ENCODE measurements at regions not wholly inside any gene's neighbourhood (a gene's known extent, or its start where the extent isn't known, plus 50 kb on each side); places are given as distances from the start of the nearest gene placed in this dataset.

GRCh38 chr9:117546894-117547678 is 132.2 kb upstream of the ASTN2 start:
- DNase-seq: no peak
- TF ChIP-seq CTCF (IDR thresholded peaks at IDR 0.05; ENCODE audit: low read depth, low read length): no peak
- no peaks in the 10 kb centered on the region for H3K4me1 ChIP-seq
- no peaks in the 10 kb centered on the region for H3K36me3 ChIP-seq
- H3K27me3 ChIP-seq: no peaks in the 10 kb centered on the region
- peak overlapping the region; percentile 57 for H3K4me3 ChIP-seq (ENCODE audit: low read depth, low read length)
- no peaks in the 10 kb centered on the region for H3K9me3 ChIP-seq

GRCh38 chr9:117545846-117546245 is 131.0 kb upstream of the ASTN2 start:
- Histone ChIP-seq H3K4me1 (no peaks in the 10 kb centered on the region), H3K9me3 (no peaks in the 10 kb centered on the region), H3K27me3 (no peaks in the 10 kb centered on the region), H3K4me3 (ENCODE audit: low read depth, low read length) (no peak overlapping the region), H3K36me3 (no peaks in the 10 kb centered on the region)
- no peak for TF ChIP-seq CTCF (IDR thresholded peaks at IDR 0.05; ENCODE audit: low read depth, low read length)
- no peak for DNase-seq

- no peak for TF ChIP-seq CTCF (IDR thresholded peaks at IDR 0.05; ENCODE audit: low read depth, low read length)
- no peak for DNase-seq
- no peaks in the 10 kb centered on the region for H3K27me3 ChIP-seq
- H3K4me3 ChIP-seq (ENCODE audit: low read depth, low read length): no peak overlapping the region
- no peaks in the 10 kb centered on the region for H3K9me3 ChIP-seq
- H3K4me1 ChIP-seq: no peaks in the 10 kb centered on the region
- no peaks in the 10 kb centered on the region for H3K36me3 ChIP-seq
These were observed 128.2 kb upstream of the ASTN2 start for GRCh38 chr9:117543089-117543488.

- TF ChIP-seq CTCF (IDR thresholded peaks at IDR 0.05; ENCODE audit: low read depth, low read length): no peak
- Histone ChIP-seq H3K4me3 (ENCODE audit: low read depth, low read length) (no peak overlapping the region), H3K36me3 (no peaks in the 10 kb centered on the region), H3K27me3 (no peaks in the 10 kb centered on the region), H3K9me3 (no peaks in the 10 kb centered on the region), H3K4me1 (no peaks in the 10 kb centered on the region)
- no peak for DNase-seq
These were observed 127.2 kb upstream of the ASTN2 start for GRCh38 chr9:117542021-117542420.

- DNase-seq: no peak
- TF ChIP-seq CTCF (IDR thresholded peaks at IDR 0.05; ENCODE audit: low read depth, low read length): no peak
- no peaks in the 10 kb centered on the region for H3K27me3 ChIP-seq
- H3K4me1 ChIP-seq: no peaks in the 10 kb centered on the region
- no peak overlapping the region for H3K4me3 ChIP-seq (ENCODE audit: low read depth, low read length)
- H3K9me3 ChIP-seq: no peaks in the 10 kb centered on the region
- H3K36me3 ChIP-seq: no peaks in the 10 kb centered on the region
These were observed 126.3 kb upstream of the ASTN2 start for GRCh38 chr9:117541181-117541580.

- no peak for DNase-seq
- Histone ChIP-seq H3K36me3 (no peaks in the 10 kb centered on the region), H3K4me1 (no peaks in the 10 kb centered on the region), H3K4me3 (ENCODE audit: low read depth, low read length) (no peak overlapping the region), H3K27me3 (no peaks in the 10 kb centered on the region), H3K9me3 (no peaks in the 10 kb centered on the region)
- TF ChIP-seq CTCF (IDR thresholded peaks at IDR 0.05; ENCODE audit: low read depth, low read length): no peak
These were observed 121.1 kb upstream of the ASTN2 start for GRCh38 chr9:117535973-117536372.
